A549 (cell line): ENCODE measurements at regions not wholly inside any gene's neighbourhood (a gene's known extent, or its start where the extent isn't known, plus 50 kb on each side); places are given as distances from the start of the nearest gene placed in this dataset.

Experiments used
- ATAC-seq, 2 experiments: fragments of 200-7000 bp in 1 of 2; fragments of >200 bp in 1 of 2; cut with Nextera tagmentation in 1 of 2; cut with Tn5 transposase in 1 of 2; 3 replicates each; pipeline versions ENCODE4 v1.8.0 to v1.9.1; 2018 to 2020; ENCODE audit warnings: mild to moderate bottlenecking in 1 of 2, moderate library complexity in 1 of 2
- CTCF ChIA-PET: fragments of 300-600 bp; sonication (Branson Sonifier 250); formaldehyde crosslinking; extraction: SDS; loops from one replicate; lab custom pipeline; 2021; ENCODE audit warnings: antibody characterized with exemption, inconsistent platforms; lab: Yijun Ruan, JAX
- POLR2A ChIA-PET: fragments of 350-600 bp; formaldehyde crosslinking; extraction: SDS; loops from one replicate; lab custom pipeline; 2021; ENCODE audit warnings: antibody characterized with exemption, inconsistent platforms; lab: Yijun Ruan, JAX
- DNase-seq, 2 experiments: peaks; one replicate each; pipeline versions ENCODE4 v3.0.0 to v3.0.0-alpha.2; 2011 to 2016; ENCODE audit warnings: low read depth in 1 of 2, low spot score in 1 of 2
- FAIRE-seq: peaks from 2 replicates; lab custom pipeline; 2011; peaks lifted over from hg19 to GRCh38; lab: Jason Lieb, UNC
- H3K27ac ChIP-seq, 2 experiments: fragments of >200 bp; sonication (Bioruptor Twin); formaldehyde crosslinking; 3 replicates each; pipeline ENCODE4 v1.5.1; 2016 to 2017
- H3K4me1 ChIP-seq: fragments of >200 bp; sonication (Bioruptor Twin); formaldehyde crosslinking; 3 replicates; pipeline ENCODE4 v1.6.1; 2016
- H3K4me2 ChIP-seq: fragments of >200 bp; sonication (Bioruptor Twin); formaldehyde crosslinking; 3 replicates; pipeline ENCODE4 v1.6.1; 2016
- H3K4me3 ChIP-seq: fragments of >200 bp; sonication (Bioruptor Twin); formaldehyde crosslinking; 3 replicates; pipeline ENCODE4 v1.5.1; 2016
- H3K9me3 ChIP-seq: fragments of >200 bp; sonication (Bioruptor Twin); formaldehyde crosslinking; 3 replicates; pipeline ENCODE4 v1.6.1; 2016
- CBX8 ChIP-seq: fragments of 200-600 bp; sonication (generic); IDR thresholded peaks from 2 replicates; pipeline ENCODE4 v1.6.1; 2016
- CEBPB ChIP-seq, 2 experiments: fragments of >200 bp in 1 of 2; sonication (Bioruptor Twin) in 1 of 2; formaldehyde crosslinking in 1 of 2; IDR thresholded peaks; 2 replicates each; pipeline ENCODE4 v1.6.1; 2012 to 2016
- CHD2 ChIP-seq: fragments of 150-350 bp; IDR thresholded peaks from 2 replicates; pipeline ENCODE4 v1.6.1; 2014; ENCODE audit warnings: low read length; ENCODE audit not compliant: partially characterized antibody
- CHD4 ChIP-seq: fragments of 200-600 bp; sonication (generic); IDR thresholded peaks from 2 replicates; pipeline ENCODE4 v1.6.1; 2016; ENCODE audit warnings: antibody characterized with exemption, mild to moderate bottlenecking, borderline replicate concordance
- EHF ChIP-seq: fragments of 250-450 bp; sonication (Bioruptor Pico); IDR thresholded peaks from 2 replicates; pipeline ENCODE4 v1.5.0; 2020; ENCODE audit warnings: mild to moderate bottlenecking
- EHMT2 ChIP-seq: fragments of 200-600 bp; sonication (generic); IDR thresholded peaks from 2 replicates; pipeline ENCODE4 v1.6.1; 2016; ENCODE audit warnings: antibody characterized with exemption, low read depth, mild to moderate bottlenecking, moderate library complexity
- ESRRA ChIP-seq: fragments of 150-350 bp; IDR thresholded peaks from 2 replicates; pipeline ENCODE4 v1.6.1; 2014; ENCODE audit warnings: mild to moderate bottlenecking, low read length, borderline replicate concordance
- FOXS1 ChIP-seq: fragments of 250-450 bp; sonication (Bioruptor Pico); IDR thresholded peaks from 2 replicates; pipeline ENCODE4 v1.5.0; 2020; ENCODE audit warnings: mild to moderate bottlenecking, moderate library complexity
- HEYL ChIP-seq: fragments of 250-450 bp; sonication (Bioruptor Pico); IDR thresholded peaks from 2 replicates; pipeline ENCODE4 v1.8.0; 2021; ENCODE audit warnings: mild to moderate bottlenecking, moderate library complexity
- HOXA7 ChIP-seq: fragments of 250-450 bp; sonication (Bioruptor Pico); IDR thresholded peaks from 2 replicates; pipeline ENCODE4 v1.5.0; 2020; ENCODE audit warnings: mild to moderate bottlenecking, moderate library complexity
- HOXB13 ChIP-seq: fragments of 250-450 bp; sonication (Bioruptor Pico); IDR thresholded peaks from 2 replicates; pipeline ENCODE4 v1.5.0; 2020; ENCODE audit warnings: low read depth, mild to moderate bottlenecking, moderate library complexity
- HOXB5 ChIP-seq: fragments of 250-450 bp; sonication (Bioruptor Pico); IDR thresholded peaks from 2 replicates; pipeline ENCODE4 v1.5.0; 2020; ENCODE audit warnings: mild to moderate bottlenecking, moderate library complexity
- JUNB ChIP-seq: fragments of >200 bp; sonication (Bioruptor Twin); formaldehyde crosslinking; IDR thresholded peaks from 2 replicates; pipeline ENCODE4 v1.6.1; 2016
- KDM1A ChIP-seq: fragments of 200-600 bp; sonication (generic); IDR thresholded peaks from 2 replicates; pipeline ENCODE4 v1.6.1; 2016; ENCODE audit warnings: low read depth, mild to moderate bottlenecking
- MAX ChIP-seq: IDR thresholded peaks from 2 replicates; pipeline ENCODE4 v1.6.1; 2012
- MYC ChIP-seq: IDR thresholded peaks from 2 replicates; pipeline ENCODE4 v1.6.1; 2012; ENCODE audit warnings: mild to moderate bottlenecking, inconsistent platforms, low read length, improper control_type of control experiment, borderline replicate concordance
- PBX3 ChIP-seq: IDR thresholded peaks from 2 replicates; pipeline ENCODE4 v1.6.1; 2012
- PHF8 ChIP-seq: fragments of 200-600 bp; sonication (generic); IDR thresholded peaks from 2 replicates; pipeline ENCODE4 v1.6.1; 2016; ENCODE audit warnings: low read depth, mild to moderate bottlenecking, antibody characterized with exemption, moderate library complexity, borderline replicate concordance
- REST ChIP-seq: fragments of 200-600 bp; sonication (generic); IDR thresholded peaks from 2 replicates; pipeline ENCODE4 v1.6.1; 2016; ENCODE audit warnings: antibody characterized with exemption, mild to moderate bottlenecking, moderate library complexity
- RFX5 ChIP-seq: fragments of 450-650 bp; IDR thresholded peaks from 2 replicates; pipeline ENCODE4 v1.7.1; 2014; ENCODE audit warnings: antibody characterized with exemption, mild to moderate bottlenecking, moderate library complexity
- SMC3 ChIP-seq: fragments of >200 bp; sonication (Bioruptor Twin); formaldehyde crosslinking; IDR thresholded peaks from 3 replicates; pipeline ENCODE4 v1.6.1; 2018; ENCODE audit warnings: inconsistent platforms
- TFCP2L1 ChIP-seq: fragments of 250-450 bp; sonication (Bioruptor Pico); IDR thresholded peaks from 2 replicates; pipeline ENCODE4 v1.5.0; 2021; ENCODE audit warnings: mild to moderate bottlenecking
- USF2 ChIP-seq: fragments of 450-650 bp; IDR thresholded peaks from 2 replicates; pipeline ENCODE4 v1.6.1; 2014; ENCODE audit warnings: antibody characterized with exemption
- ZC3H11A ChIP-seq: fragments of 450-650 bp; IDR thresholded peaks from 2 replicates; pipeline ENCODE4 v1.6.1; 2014; ENCODE audit warnings: antibody characterized with exemption, mild to moderate bottlenecking
- ZFP36 ChIP-seq: fragments of 450-650 bp; IDR thresholded peaks from 2 replicates; pipeline ENCODE4 v1.6.1; 2014; ENCODE audit warnings: borderline replicate concordance; ENCODE audit not compliant: partially characterized antibody
- WGBS: methylation state at CpG from one replicate; pipeline ENCODE4 v1.1.6; 2017; ENCODE audit errors: missing lambda C conversion rate; 5-methylcytosine and 5-hydroxymethylcytosine counted together

GRCh38 chr13:75153386-75153785, 328.6 kb downstream of the TBC1D4 start:
- CTCF ChIA-PET = no interaction called here
- H3K4me2 ChIP-seq = no peak overlapping the region
- WGBS = 23% methylated on average over 4 of the region's 4 CpGs
- FAIRE-seq (no peak), DNase-seq (no peak), ATAC-seq (no peak)
- no peak overlapping the region for H3K27ac ChIP-seq
- POLR2A ChIA-PET = no interaction called here
- H3K9me3 ChIP-seq = no peaks in the 10 kb centered on the region
- H3K4me3 ChIP-seq = no peak overlapping the region
- TF ChIP-seq CBX8 (no peak), CHD2 (no peak), PBX3 (no peak), HOXB5 (CRISPR knock-in tag) (no peak), ZFP36 (no peak), REST (no peak), ESRRA (no peak), HEYL (CRISPR knock-in tag) (no peak), EHF (no peak), CHD4 (no peak), HOXA7 (CRISPR knock-in tag) (no peak), FOXS1 (CRISPR knock-in tag) (no peak)
- no peaks in the 10 kb centered on the region for H3K4me1 ChIP-seq

GRCh38 chr13:75151081-75151643, 330.8 kb downstream of the TBC1D4 start:
- Histone ChIP-seq H3K4me2 (no peak overlapping the region), H3K4me3 (no peak overlapping the region), H3K27ac (no peak overlapping the region), H3K9me3 (no peaks in the 10 kb centered on the region), H3K4me1 (no peaks in the 10 kb centered on the region)
- ChIA-PET POLR2A (no interaction called here), CTCF (no interaction called here)
- no peak for TF ChIP-seq MAX
- TF ChIP-seq EHMT2 = no peak
- no peak for TF ChIP-seq FOXS1 (CRISPR knock-in tag)
- TF ChIP-seq HOXB5 (CRISPR knock-in tag) = no peak
- no peak for TF ChIP-seq HEYL (CRISPR knock-in tag)
- no peak for TF ChIP-seq KDM1A
- TF ChIP-seq MYC = no peak
- no peak for TF ChIP-seq RFX5
- no peak for TF ChIP-seq PHF8
- no peak for TF ChIP-seq EHF
- no peak for TF ChIP-seq SMC3
- no peak for TF ChIP-seq ZC3H11A
- no peak for TF ChIP-seq ZFP36
- no peak for TF ChIP-seq TFCP2L1 (CRISPR knock-in tag)
- TF ChIP-seq HOXB13 (CRISPR knock-in tag) = no peak
- no peak for TF ChIP-seq CBX8
- TF ChIP-seq JUNB = no peak
- no peak for TF ChIP-seq CEBPB (IDR thresholded peaks at IDR 0.05)
- no peak for TF ChIP-seq USF2
- DNase-seq (no peak), ATAC-seq (no peak), FAIRE-seq (no peak)
- WGBS = 27% methylated on average over 3 of the region's 3 CpGs
